Endothelial cell of umbilical vein (primary cell): ENCODE measurements at regions not wholly inside any gene's neighbourhood (a gene's known extent, or its start where the extent isn't known, plus 50 kb on each side); places are given as distances from the start of the nearest gene placed in this dataset.

Experiments
- BruUV-seq: library from RNA; stranded (reverse); fragments of 400-500 nt; replicated peaks from 2 replicates; lab custom pipeline; 2021; lab: Mats Ljungman, UMichigan
- CTCF ChIA-PET: fragments of 300-600, 350-600 bp; sonication (Branson Sonifier 250); formaldehyde crosslinking; loops from one replicate; lab custom pipeline; 2021; ENCODE audit warnings: antibody characterized with exemption, inconsistent platforms; lab: Charles Lee
- POLR2A ChIA-PET: fragments of 300-600, 350-600 bp; sonication (Branson Sonifier 250); formaldehyde crosslinking; loops from one replicate; lab custom pipeline; 2021; ENCODE audit warnings: antibody characterized with exemption, inconsistent platforms; lab: Charles Lee
- DNase-seq: peaks from one replicate; pipeline ENCODE4 v3.0.0-alpha.2; 2011; ENCODE audit warnings: low read depth, low spot score
- FAIRE-seq: peaks from 2 replicates; lab custom pipeline; 2011; peaks lifted over from hg19 to GRCh38; lab: Jason Lieb, UNC
- H2AFZ ChIP-seq: 2 replicates; pipeline ENCODE4 v1.6.0; 2012; ENCODE audit warnings: low read depth, low read length, control low read depth, inconsistent platforms
- H3K27ac ChIP-seq: 2 replicates; pipeline ENCODE4 v1.5.1; 2011; ENCODE audit warnings: low read depth, mild to moderate bottlenecking, control low read depth, low read length, moderate library complexity; ENCODE audit not compliant: insufficient read depth
- H3K27me3 ChIP-seq, 2 experiments: 2 replicates each; pipeline versions ENCODE4 v1.6.0 to v1.6.1; 2011; ENCODE audit warnings: low read length in 2 of 2, mixed read lengths in 1 of 2; ENCODE audit not compliant: control insufficient read depth in 2 of 2, insufficient read depth in 2 of 2
- H3K36me3 ChIP-seq, 2 experiments: 2 replicates in 1 of 2; 3 replicates in 1 of 2; pipeline ENCODE4 v1.5.1; 2011; ENCODE audit warnings: low read length in 2 of 2, mild to moderate bottlenecking in 1 of 2, moderate library complexity in 1 of 2; ENCODE audit not compliant: control insufficient read depth in 2 of 2, insufficient read depth in 2 of 2; ENCODE audit errors: extremely low read depth in 1 of 2
- H3K4me1 ChIP-seq: 3 replicates; pipeline ENCODE4 v1.5.1; 2011; ENCODE audit warnings: mild to moderate bottlenecking, low read length; ENCODE audit not compliant: control insufficient read depth, insufficient read depth; ENCODE audit errors: extremely low read depth
- H3K4me2 ChIP-seq: 2 replicates; pipeline ENCODE4 v1.6.1; 2011; ENCODE audit warnings: low read length, control low read depth, mixed read lengths; ENCODE audit not compliant: insufficient read depth
- H3K4me3 ChIP-seq, 3 experiments: fragments of 200-600 bp in 1 of 3; sonication (generic), shearing (Covaris generic) in 1 of 3; replicated peaks in 1 of 3; 2 replicates each; pipeline ENCODE4 v1.5.1; 2011 to 2016; ENCODE audit warnings: control low read depth in 3 of 3, low read length in 3 of 3, mild to moderate bottlenecking in 2 of 3, inconsistent platforms in 1 of 3, low read depth in 1 of 3, moderate library complexity in 1 of 3; ENCODE audit not compliant: insufficient read depth in 1 of 3
- H3K79me2 ChIP-seq: 2 replicates; pipeline ENCODE4 v1.6.0; 2012; ENCODE audit warnings: low read length, inconsistent platforms; ENCODE audit not compliant: control insufficient read depth, insufficient read depth
- H3K9ac ChIP-seq: replicated peaks from 2 replicates; pipeline ENCODE3; 2011; ENCODE audit warnings: low read length, control low read depth; ENCODE audit not compliant: insufficient read depth; ENCODE audit errors: extremely low read depth
- H3K9me1 ChIP-seq: replicated peaks from 3 replicates; pipeline ENCODE4 v1.6.0; 2011; ENCODE audit warnings: mild to moderate bottlenecking, low read length; ENCODE audit not compliant: control insufficient read depth, insufficient read depth; ENCODE audit errors: extremely low read depth
- H3K9me3 ChIP-seq: replicated peaks from 2 replicates; pipeline ENCODE4 v1.5.1; 2012; ENCODE audit warnings: low read length, inconsistent platforms; ENCODE audit not compliant: control insufficient read depth, insufficient read depth
- H4K20me1 ChIP-seq: replicated peaks from 2 replicates; pipeline ENCODE3; 2011; ENCODE audit warnings: mild to moderate bottlenecking, low read length; ENCODE audit not compliant: control insufficient read depth, insufficient read depth; ENCODE audit errors: extremely low read depth
- EZH2 ChIP-seq: IDR thresholded peaks from 2 replicates; pipeline ENCODE4 v1.6.1; 2012; ENCODE audit warnings: borderline replicate concordance, low read depth, mild to moderate bottlenecking, moderate library complexity, low read length, inconsistent platforms; ENCODE audit not compliant: severe bottlenecking
- FOS ChIP-seq: IDR thresholded peaks from 2 replicates; pipeline ENCODE4 v1.6.1; 2011; ENCODE audit warnings: mild to moderate bottlenecking, low read length, moderate library complexity, borderline replicate concordance; ENCODE audit not compliant: insufficient read depth
- GATA2 ChIP-seq: IDR thresholded peaks from 2 replicates; pipeline ENCODE4 v1.7.0; 2011; ENCODE audit warnings: low read depth, mild to moderate bottlenecking, moderate library complexity, mixed read lengths, low read length; ENCODE audit not compliant: insufficient read length, insufficient read depth
- JUN ChIP-seq: IDR thresholded peaks from 2 replicates; pipeline ENCODE4 v1.6.1; 2011; ENCODE audit warnings: borderline replicate concordance, low read depth; ENCODE audit not compliant: insufficient read length, insufficient read depth
- MAX ChIP-seq: IDR thresholded peaks from 2 replicates; pipeline ENCODE4 v1.6.1; 2011; ENCODE audit not compliant: insufficient read depth, insufficient read length
- POLR2A ChIP-seq: IDR thresholded peaks from 2 replicates; pipeline ENCODE4 v1.6.1; 2012; ENCODE audit warnings: low read depth, mild to moderate bottlenecking, control low read depth, low read length
- POLR2AphosphoS5 ChIP-seq: IDR thresholded peaks from 2 replicates; pipeline ENCODE4 v1.6.1; 2012; ENCODE audit warnings: low read depth, mild to moderate bottlenecking, control low read depth, low read length, moderate library complexity; ENCODE audit not compliant: insufficient read depth
- dilution Hi-C: fragments of 300-500 bp; cut with MboI; formaldehyde crosslinking; loops from one replicate; pipeline ENCODE4 v1.15.0; 2019; ENCODE audit warnings: low sequenced_read_pairs; ENCODE audit not compliant: extremely low pct_ligation_motif_present
- intact Hi-C: fragments of 100-400 bp; cut with micrococcal nuclease; formaldehyde crosslinking; loops from one replicate; pipeline ENCODE4 v1.10.0; 2022

DNA sequence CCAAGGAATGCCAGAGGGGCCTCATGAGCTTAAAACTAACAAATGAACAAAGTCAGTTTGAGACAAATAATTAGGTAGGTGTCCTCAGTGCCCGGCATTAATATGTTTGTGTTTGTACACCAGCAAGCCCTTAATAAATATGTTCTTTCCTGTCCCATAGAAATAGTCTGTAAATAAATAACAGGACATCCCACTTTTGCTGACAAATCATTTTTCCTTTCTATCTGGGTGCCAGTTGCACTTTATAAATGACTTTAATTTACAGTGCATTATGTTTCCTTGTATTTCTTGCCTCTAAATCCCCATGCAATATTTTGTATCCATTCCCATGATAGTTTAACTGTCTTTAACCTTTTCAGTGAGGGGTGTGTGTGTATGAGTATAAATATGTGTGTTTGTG lies 170.3 kb downstream of the CBLN1 start:
- no peak overlapping the region for H2AFZ ChIP-seq
- BruUV-seq = no TSS peak
- no peaks in the 10 kb centered on the region for H3K9me1 ChIP-seq
- no peak overlapping the region for H3K4me3 ChIP-seq
- H3K27me3 ChIP-seq = no peaks in the 10 kb centered on the region
- DNase-seq (no peak), FAIRE-seq (no peak)
- H3K9me3 ChIP-seq = peaks cover 8% of the 10 kb centered on the region
- no peak for TF ChIP-seq JUN
- TF ChIP-seq FOS = no peak
- TF ChIP-seq POLR2A = no peak
- TF ChIP-seq GATA2 = no peak
- no peak for TF ChIP-seq POLR2AphosphoS5
- no peak for TF ChIP-seq EZH2
- intact Hi-C loops = no loop called here
- CTCF ChIA-PET = no interaction called here
- H3K27ac ChIP-seq = no peak overlapping the region
- no peaks in the 10 kb centered on the region for H3K4me1 ChIP-seq
- H3K4me2 ChIP-seq = no peak overlapping the region
- no peaks in the 10 kb centered on the region for H3K79me2 ChIP-seq
- dilution Hi-C loops = no loop called here
- POLR2A ChIA-PET = no interaction called here
- no peaks in the 10 kb centered on the region for H4K20me1 ChIP-seq
- no peak overlapping the region for H3K9ac ChIP-seq
- no peaks in the 10 kb centered on the region for H3K36me3 ChIP-seq

DNA sequence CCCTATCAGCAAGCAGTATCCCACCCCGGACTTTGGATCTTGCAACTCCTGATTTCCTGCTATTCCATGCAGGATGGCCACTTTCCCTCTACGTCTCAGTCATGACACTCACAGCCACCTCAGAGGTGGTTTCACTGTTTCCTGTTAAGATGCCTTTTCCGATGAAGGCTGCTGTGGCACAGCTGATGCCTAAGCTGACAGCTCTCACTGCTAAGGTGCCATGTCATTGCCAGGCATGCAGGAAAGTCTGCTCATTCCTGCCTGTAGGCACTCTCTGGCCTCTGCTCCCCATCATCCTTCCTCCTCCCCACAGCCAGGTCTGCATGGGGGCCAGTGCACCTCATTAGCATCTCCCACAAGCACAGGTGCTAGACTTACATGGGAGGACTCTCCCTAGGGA lies 173.0 kb downstream of the CBLN1 start:
- intact Hi-C loops (no loop called here), dilution Hi-C loops (no loop called here)
- TF ChIP-seq POLR2AphosphoS5 = no peak
- TF ChIP-seq MAX = no peak
- CTCF ChIA-PET = no interaction called here
- H2AFZ ChIP-seq = no peak overlapping the region
- POLR2A ChIA-PET = no interaction called here
- no peaks in the 10 kb centered on the region for H3K9me1 ChIP-seq
- no peaks in the 10 kb centered on the region for H3K36me3 ChIP-seq
- no peak overlapping the region for H3K4me3 ChIP-seq
- FAIRE-seq (no peak), DNase-seq (no peak)
- H3K4me1 ChIP-seq = no peaks in the 10 kb centered on the region
- H3K27ac ChIP-seq = no peak overlapping the region
- no peak overlapping the region for H3K9ac ChIP-seq
- H3K79me2 ChIP-seq = no peaks in the 10 kb centered on the region
- H3K27me3 ChIP-seq = no peaks in the 10 kb centered on the region
- BruUV-seq = no TSS peak
- peaks cover 11% of the 10 kb centered on the region for H3K9me3 ChIP-seq
- H3K4me2 ChIP-seq = no peak overlapping the region
- H4K20me1 ChIP-seq = no peaks in the 10 kb centered on the region
